Astrocyte (in vitro differentiated cells and primary cell): ENCODE measurements at regions not wholly inside any gene's neighbourhood (a gene's known extent, or its start where the extent isn't known, plus 50 kb on each side); places are given as distances from the start of the nearest gene placed in this dataset.

Source experiments
- DNase-seq: peaks from one replicate; pipeline ENCODE4 v3.0.0-alpha.2; 2010; ENCODE audit warnings: low read depth
- FAIRE-seq: peaks from 2 replicates; lab custom pipeline; 2011; peaks lifted over from hg19 to GRCh38; lab: Jason Lieb, UNC
- H2AFZ ChIP-seq: 2 replicates; pipeline ENCODE4 v1.6.0; 2012; ENCODE audit warnings: low read depth, low read length, inconsistent platforms
- H3K27ac ChIP-seq: 2 replicates; pipeline ENCODE4 v1.5.1; 2011; ENCODE audit warnings: low read depth, low read length, inconsistent platforms
- H3K27me3 ChIP-seq: 2 replicates; pipeline ENCODE4 v1.6.0; 2011; ENCODE audit warnings: low read length, inconsistent platforms; ENCODE audit not compliant: insufficient read depth
- H3K36me3 ChIP-seq: 2 replicates; pipeline ENCODE4 v1.5.1; 2011; ENCODE audit warnings: low read length, inconsistent platforms; ENCODE audit not compliant: insufficient read depth
- H3K4me1 ChIP-seq: 2 replicates; pipeline ENCODE4 v1.5.1; 2011; ENCODE audit warnings: low read length, inconsistent platforms; ENCODE audit not compliant: insufficient read depth
- H3K4me2 ChIP-seq: 2 replicates; pipeline ENCODE4 v1.6.0; 2012; ENCODE audit warnings: low read length, inconsistent platforms
- H3K4me3 ChIP-seq: 2 replicates; pipeline ENCODE4 v1.5.1; 2011; ENCODE audit warnings: low read depth, mild to moderate bottlenecking, low read length, inconsistent platforms; ENCODE audit not compliant: insufficient read depth
- H3K79me2 ChIP-seq: 2 replicates; pipeline ENCODE4 v1.6.0; 2012; ENCODE audit warnings: mild to moderate bottlenecking, low read length, inconsistent platforms; ENCODE audit not compliant: insufficient read depth
- H3K9ac ChIP-seq: 2 replicates; pipeline ENCODE4 v1.6.0; 2012; ENCODE audit warnings: mild to moderate bottlenecking, low read length, inconsistent platforms
- H3K9me3 ChIP-seq: 2 replicates; pipeline ENCODE4 v1.5.1; 2012; ENCODE audit warnings: low read depth, mild to moderate bottlenecking, low read length, inconsistent platforms; ENCODE audit not compliant: insufficient read depth
- H4K20me1 ChIP-seq: 2 replicates; pipeline ENCODE4 v1.6.0; 2012; ENCODE audit warnings: low read length, inconsistent platforms; ENCODE audit not compliant: insufficient read depth
- H3K27ac Mint-ChIP-seq: one replicate; pipeline ENCODE4 v1.8.0; 2021; ENCODE audit warnings: mild to moderate bottlenecking, mixed read lengths; ENCODE audit not compliant: unreplicated experiment
- H3K27me3 Mint-ChIP-seq: one replicate; pipeline ENCODE4 v1.8.0; 2021; ENCODE audit warnings: low read depth, mixed read lengths; ENCODE audit not compliant: unreplicated experiment
- H3K36me3 Mint-ChIP-seq: one replicate; pipeline ENCODE4 v1.8.0; 2021; ENCODE audit warnings: low read depth, mixed read lengths; ENCODE audit not compliant: unreplicated experiment
- H3K4me1 Mint-ChIP-seq: one replicate; pipeline ENCODE4 v1.8.0; 2021; ENCODE audit warnings: low read depth, mixed read lengths; ENCODE audit not compliant: unreplicated experiment
- H3K4me3 Mint-ChIP-seq: one replicate; pipeline ENCODE4 v1.8.0; 2021; ENCODE audit warnings: mild to moderate bottlenecking, moderate library complexity, mixed read lengths; ENCODE audit not compliant: unreplicated experiment
- H3K9me3 Mint-ChIP-seq: one replicate; pipeline ENCODE4 v1.8.0; 2021; ENCODE audit warnings: mild to moderate bottlenecking, mixed read lengths; ENCODE audit not compliant: unreplicated experiment
- EZH2 ChIP-seq: IDR thresholded peaks from 2 replicates; pipeline ENCODE4 v1.6.1; 2012; ENCODE audit warnings: mild to moderate bottlenecking, low read length, inconsistent platforms; ENCODE audit not compliant: insufficient read depth
- TF ChIP-seq, protein P1 (sequence below): IDR thresholded peaks from 2 replicates; pipeline ENCODE4 v1.5.1; 2011; ENCODE audit warnings: low read depth, mild to moderate bottlenecking, inconsistent platforms, low read length, moderate library complexity; ENCODE audit not compliant: insufficient read depth

DNA sequence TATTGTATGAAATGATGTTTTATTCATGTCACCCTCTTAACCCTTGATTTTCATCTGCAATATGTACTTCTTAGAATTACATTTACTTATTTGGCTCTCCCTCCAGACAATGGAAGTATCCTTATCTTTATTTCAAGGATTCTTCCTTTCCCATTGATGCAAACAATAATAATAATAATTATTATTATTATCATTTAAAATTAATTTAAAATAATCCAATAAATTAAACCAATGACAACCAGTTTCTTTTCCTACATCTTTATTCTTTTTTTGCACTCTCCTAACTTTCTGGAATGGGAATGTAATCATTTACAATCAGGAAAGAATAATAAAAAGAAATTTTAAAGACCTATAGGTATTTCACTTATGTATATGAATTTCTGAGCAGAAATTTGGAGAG, 504.4 kb downstream of the INHBA start:
- FAIRE-seq = no peak
- H4K20me1 ChIP-seq = no peaks in the 10 kb centered on the region
- H3K4me1 Mint-ChIP-seq = no peaks in the 10 kb centered on the region
- H3K4me2 ChIP-seq = no peak overlapping the region
- no peaks in the 10 kb centered on the region for H3K9me3 ChIP-seq
- no peaks in the 10 kb centered on the region for H3K36me3 ChIP-seq
- H3K27me3 ChIP-seq = no peaks in the 10 kb centered on the region
- H3K9me3 Mint-ChIP-seq = no peaks in the 10 kb centered on the region
- no peak overlapping the region for H3K4me3 ChIP-seq
- H3K36me3 Mint-ChIP-seq = no peaks in the 10 kb centered on the region
- TF ChIP-seq, protein P1, sequence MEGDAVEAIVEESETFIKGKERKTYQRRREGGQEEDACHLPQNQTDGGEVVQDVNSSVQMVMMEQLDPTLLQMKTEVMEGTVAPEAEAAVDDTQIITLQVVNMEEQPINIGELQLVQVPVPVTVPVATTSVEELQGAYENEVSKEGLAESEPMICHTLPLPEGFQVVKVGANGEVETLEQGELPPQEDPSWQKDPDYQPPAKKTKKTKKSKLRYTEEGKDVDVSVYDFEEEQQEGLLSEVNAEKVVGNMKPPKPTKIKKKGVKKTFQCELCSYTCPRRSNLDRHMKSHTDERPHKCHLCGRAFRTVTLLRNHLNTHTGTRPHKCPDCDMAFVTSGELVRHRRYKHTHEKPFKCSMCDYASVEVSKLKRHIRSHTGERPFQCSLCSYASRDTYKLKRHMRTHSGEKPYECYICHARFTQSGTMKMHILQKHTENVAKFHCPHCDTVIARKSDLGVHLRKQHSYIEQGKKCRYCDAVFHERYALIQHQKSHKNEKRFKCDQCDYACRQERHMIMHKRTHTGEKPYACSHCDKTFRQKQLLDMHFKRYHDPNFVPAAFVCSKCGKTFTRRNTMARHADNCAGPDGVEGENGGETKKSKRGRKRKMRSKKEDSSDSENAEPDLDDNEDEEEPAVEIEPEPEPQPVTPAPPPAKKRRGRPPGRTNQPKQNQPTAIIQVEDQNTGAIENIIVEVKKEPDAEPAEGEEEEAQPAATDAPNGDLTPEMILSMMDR = no peak
- TF ChIP-seq EZH2 = no peak
- H3K4me3 Mint-ChIP-seq = no peak overlapping the region
- H3K27ac ChIP-seq = no peak overlapping the region
- DNase-seq = no peak
- no peaks in the 10 kb centered on the region for H3K79me2 ChIP-seq
- no peaks in the 10 kb centered on the region for H3K4me1 ChIP-seq
- H3K27ac Mint-ChIP-seq = no peak overlapping the region
- no peak overlapping the region for H2AFZ ChIP-seq
- H3K27me3 Mint-ChIP-seq = peaks cover 1% of the 10 kb centered on the region
- no peak overlapping the region for H3K9ac ChIP-seq

GRCh38 chr7:41197769-41198168, 505.1 kb downstream of the INHBA start:
- no peaks in the 10 kb centered on the region for H3K4me1 Mint-ChIP-seq
- H3K9me3 ChIP-seq = no peaks in the 10 kb centered on the region
- no peaks in the 10 kb centered on the region for H3K36me3 Mint-ChIP-seq
- H3K27me3 Mint-ChIP-seq = peaks cover 1% of the 10 kb centered on the region
- no peak overlapping the region for H3K4me3 ChIP-seq
- no peak for TF ChIP-seq EZH2
- TF ChIP-seq, protein P1 = no peak
- no peaks in the 10 kb centered on the region for H3K79me2 ChIP-seq
- FAIRE-seq = no peak
- no peaks in the 10 kb centered on the region for H3K4me1 ChIP-seq
- no peak overlapping the region for H3K9ac ChIP-seq
- no peaks in the 10 kb centered on the region for H3K36me3 ChIP-seq
- H3K27ac Mint-ChIP-seq = no peak overlapping the region
- no peaks in the 10 kb centered on the region for H4K20me1 ChIP-seq
- DNase-seq = no peak
- no peak overlapping the region for H3K4me2 ChIP-seq
- H2AFZ ChIP-seq = no peak overlapping the region
- no peak overlapping the region for H3K27ac ChIP-seq
- H3K9me3 Mint-ChIP-seq = no peaks in the 10 kb centered on the region
- no peaks in the 10 kb centered on the region for H3K27me3 ChIP-seq
- no peak overlapping the region for H3K4me3 Mint-ChIP-seq

DNA sequence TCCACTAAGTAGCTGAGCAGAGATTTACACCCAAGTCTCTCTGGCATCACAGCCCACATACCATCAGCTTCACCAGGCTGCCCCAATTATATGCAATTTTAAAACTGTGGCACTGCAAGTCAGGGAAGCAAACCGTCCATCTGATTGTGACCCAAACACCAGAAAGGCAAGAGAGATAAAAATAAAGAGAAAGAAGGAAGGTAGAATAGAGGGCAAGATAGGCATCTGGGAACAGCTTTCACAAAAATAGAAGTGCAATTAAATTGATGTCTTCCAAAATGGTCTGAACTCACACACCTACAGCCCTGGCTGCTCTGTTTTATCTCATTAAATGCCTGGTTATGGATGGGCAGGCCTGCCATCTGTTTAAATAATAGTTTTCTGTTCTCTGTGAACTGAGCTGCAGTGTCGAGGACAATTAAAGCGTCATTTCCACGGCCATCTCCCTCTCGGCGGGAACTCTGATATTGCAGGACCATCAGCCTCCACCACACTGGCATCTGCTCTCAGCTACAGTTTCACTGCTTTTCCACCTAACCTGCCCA, 509.1 kb downstream of the INHBA start:
- Histone ChIP-seq H4K20me1 (no peaks in the 10 kb centered on the region), H3K9me3 (no peaks in the 10 kb centered on the region), H3K4me1 (peaks cover 16% of the 10 kb centered on the region), H3K27me3 (no peaks in the 10 kb centered on the region), H3K79me2 (no peaks in the 10 kb centered on the region), H3K4me3 (no peak overlapping the region), H2AFZ (no peak overlapping the region), H3K9ac (no peak overlapping the region), H3K4me2 (no peak overlapping the region), H3K36me3 (no peaks in the 10 kb centered on the region), H3K27ac (no peak overlapping the region)
- TF ChIP-seq EZH2 = no peak
- TF ChIP-seq, protein P1 = no peak
- no peak for DNase-seq
- Mint-ChIP-seq H3K27ac (no peak overlapping the region), H3K9me3 (no peaks in the 10 kb centered on the region), H3K36me3 (no peaks in the 10 kb centered on the region), H3K4me3 (no peak overlapping the region), H3K27me3 (peaks cover 1% of the 10 kb centered on the region), H3K4me1 (peaks cover 22% of the 10 kb centered on the region)
- FAIRE-seq = no peak
